Omental fat pad (tissue), 3 donors: ENCODE measurements at regions not wholly inside any gene's neighbourhood (a gene's known extent, or its start where the extent isn't known, plus 50 kb on each side); places are given as distances from the start of the nearest gene placed in this dataset.

Experiments
- ATAC-seq: fragments of 150-250 bp; one replicate; pipeline ENCODE4 v1.9.1; 2016; ENCODE audit warnings: mild to moderate bottlenecking, moderate library complexity; ENCODE audit not compliant: low FRiP score
- DNase-seq: peaks from one replicate; pipeline ENCODE4 v3.0.0-alpha.2; 2019; ENCODE audit warnings: low spot score
- TF ChIP-seq, protein P1 (sequence below), 3 donors: fragments of 450-650 bp; IDR thresholded peaks; one replicate each; pipeline ENCODE4 v1.5.1; 2016 to 2017; ENCODE audit warnings: antibody characterized with exemption in 3 of 3, mild to moderate bottlenecking in 3 of 3, moderate library complexity in 2 of 3

DNA sequence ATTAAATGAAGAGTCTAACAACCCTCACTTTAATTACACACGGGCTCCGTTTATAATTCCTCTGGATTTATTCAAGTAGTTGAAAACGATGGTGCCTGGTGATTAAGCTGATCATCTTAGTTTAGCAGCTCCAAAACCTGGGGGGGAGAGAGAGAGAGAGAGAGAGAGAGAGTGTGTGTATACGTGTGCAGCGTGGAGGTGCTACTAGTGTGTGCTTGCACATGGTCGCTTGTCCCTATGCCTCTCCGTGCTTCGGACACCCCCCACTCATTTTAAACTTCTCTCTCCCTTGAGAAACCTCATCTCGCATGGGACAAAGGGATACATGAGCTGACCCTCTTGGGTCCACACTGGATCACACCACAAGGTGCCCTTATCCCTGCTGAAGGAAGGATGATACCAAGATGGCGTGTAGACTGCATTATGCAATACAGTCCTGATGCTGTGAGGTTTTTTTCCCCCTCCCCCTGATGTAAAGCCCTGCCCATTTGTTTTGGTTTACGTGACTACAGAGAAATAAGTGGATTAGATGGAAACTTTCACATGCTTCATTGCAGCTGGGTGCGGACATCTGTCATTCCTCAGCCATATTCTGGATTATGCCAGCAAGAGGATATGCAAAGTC is 320.8 kb downstream of the ZNF536 start:
- TF ChIP-seq, protein P1, sequence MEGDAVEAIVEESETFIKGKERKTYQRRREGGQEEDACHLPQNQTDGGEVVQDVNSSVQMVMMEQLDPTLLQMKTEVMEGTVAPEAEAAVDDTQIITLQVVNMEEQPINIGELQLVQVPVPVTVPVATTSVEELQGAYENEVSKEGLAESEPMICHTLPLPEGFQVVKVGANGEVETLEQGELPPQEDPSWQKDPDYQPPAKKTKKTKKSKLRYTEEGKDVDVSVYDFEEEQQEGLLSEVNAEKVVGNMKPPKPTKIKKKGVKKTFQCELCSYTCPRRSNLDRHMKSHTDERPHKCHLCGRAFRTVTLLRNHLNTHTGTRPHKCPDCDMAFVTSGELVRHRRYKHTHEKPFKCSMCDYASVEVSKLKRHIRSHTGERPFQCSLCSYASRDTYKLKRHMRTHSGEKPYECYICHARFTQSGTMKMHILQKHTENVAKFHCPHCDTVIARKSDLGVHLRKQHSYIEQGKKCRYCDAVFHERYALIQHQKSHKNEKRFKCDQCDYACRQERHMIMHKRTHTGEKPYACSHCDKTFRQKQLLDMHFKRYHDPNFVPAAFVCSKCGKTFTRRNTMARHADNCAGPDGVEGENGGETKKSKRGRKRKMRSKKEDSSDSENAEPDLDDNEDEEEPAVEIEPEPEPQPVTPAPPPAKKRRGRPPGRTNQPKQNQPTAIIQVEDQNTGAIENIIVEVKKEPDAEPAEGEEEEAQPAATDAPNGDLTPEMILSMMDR (IDR thresholded peaks at IDR 0.05) = no peak
- ATAC-seq (no peak), DNase-seq (no peak)

GRCh38 chr19:30692181-30692811 is 320.1 kb downstream of the ZNF536 start:
- DNase-seq (no peak), ATAC-seq (no peak)
- TF ChIP-seq, protein P1 (IDR thresholded peaks at IDR 0.05) = no peak

- DNase-seq (no peak), ATAC-seq (no peak)
- TF ChIP-seq, protein P1 (IDR thresholded peaks at IDR 0.05) = no peak
Measured at GRCh38 chr19:30691819-30692166, 319.6 kb downstream of the ZNF536 start.

DNA sequence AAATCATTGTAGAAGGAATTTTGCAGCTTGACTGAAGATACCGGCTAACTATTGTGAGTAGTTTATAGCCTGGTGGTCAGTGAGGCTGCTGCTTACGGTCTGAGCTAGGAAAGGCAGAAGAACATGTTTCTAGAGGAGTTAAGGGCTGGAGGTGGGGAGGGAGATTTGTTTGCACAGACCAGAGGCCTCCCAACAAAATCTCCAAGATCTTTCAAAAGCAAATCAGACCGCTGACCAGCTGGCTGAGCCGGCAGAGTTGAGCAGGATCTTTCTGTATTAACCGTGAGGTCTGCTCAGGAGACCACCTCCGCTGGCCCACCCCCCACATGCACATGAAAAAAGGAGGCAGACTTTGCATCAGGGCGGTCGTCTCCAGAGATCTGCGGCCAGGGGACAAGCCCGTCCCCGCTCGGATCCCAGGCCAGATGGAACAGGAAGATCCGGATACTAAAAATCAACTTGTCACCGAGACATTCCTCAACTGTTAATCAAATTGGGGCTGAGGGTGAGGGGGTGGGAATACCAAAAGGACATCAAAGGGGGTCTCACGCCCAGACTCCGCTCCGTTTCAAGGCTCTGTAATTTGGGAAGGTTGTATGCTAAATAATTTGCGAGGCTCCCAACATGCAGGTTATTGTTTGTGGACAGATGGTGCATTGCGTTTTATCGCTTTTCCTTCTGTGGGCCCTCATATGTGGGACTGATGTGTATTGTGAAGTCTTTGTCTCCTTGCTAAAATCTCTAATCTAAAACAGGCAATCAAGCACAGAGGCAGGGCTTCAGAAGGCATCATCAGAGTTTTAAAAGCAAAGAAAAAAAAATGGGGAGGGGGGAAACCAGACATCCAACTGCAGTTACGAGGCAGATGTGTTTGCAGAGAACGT is 319.0 kb downstream of the ZNF536 start:
- DNase-seq (no peak), ATAC-seq (no peak)
- TF ChIP-seq, protein P1 (IDR thresholded peaks at IDR 0.05) = no peak

- no peak for DNase-seq
- TF ChIP-seq, protein P1 (IDR thresholded peaks at IDR 0.05) = no peak
- no peak for ATAC-seq
Measured at GRCh38 chr19:30690525-30690924, 318.3 kb downstream of the ZNF536 start.

- TF ChIP-seq, protein P1 (IDR thresholded peaks at IDR 0.05) = no peak
- ATAC-seq (no peak), DNase-seq (no peak)
Measured at GRCh38 chr19:30689474-30689873, 317.3 kb downstream of the ZNF536 start.
